ENCODE measurements at regions not wholly inside any gene's neighbourhood (a gene's known extent, or its start where the extent isn't known, plus 50 kb on each side); places are given as distances from the start of the nearest gene placed in this dataset.

- DNase-seq (ENCODE audit: low read depth), result no peak
- H3K4me3 ChIP-seq (ENCODE audit: low read depth, low read length), result no peak overlapping the region
- TF ChIP-seq CTCF (IDR thresholded peaks at IDR 0.05; ENCODE audit: control insufficient read depth, extremely low read depth, insufficient read depth), result no peak
Measured at GRCh38 chr2:129751409-129751808, 228.1 kb upstream of the RAB6C start.

DNA sequence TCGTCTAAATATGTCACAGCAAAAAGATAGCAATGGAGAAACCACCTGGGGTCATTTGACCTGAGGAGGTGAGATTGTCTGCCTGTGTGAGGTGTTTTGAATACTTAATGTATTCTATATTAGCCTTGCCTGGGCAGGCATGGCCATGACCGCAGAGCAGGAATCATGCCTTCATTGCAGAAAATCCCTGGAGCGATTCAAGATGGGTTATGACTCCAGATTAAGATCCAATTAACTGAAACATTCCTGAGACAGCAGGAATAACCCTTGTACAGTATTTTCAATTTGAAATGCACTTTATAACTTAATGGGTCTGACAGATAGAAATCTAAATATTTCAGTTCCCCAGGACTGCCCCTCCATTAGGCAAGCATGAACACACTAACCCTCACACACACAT lies 227.3 kb upstream of the RAB6C start:
- no peak overlapping the region for H3K4me3 ChIP-seq (ENCODE audit: low read depth, low read length)
- TF ChIP-seq CTCF (IDR thresholded peaks at IDR 0.05; ENCODE audit: control insufficient read depth, extremely low read depth, insufficient read depth), result no peak
- DNase-seq (ENCODE audit: low read depth), result no peak

DNA sequence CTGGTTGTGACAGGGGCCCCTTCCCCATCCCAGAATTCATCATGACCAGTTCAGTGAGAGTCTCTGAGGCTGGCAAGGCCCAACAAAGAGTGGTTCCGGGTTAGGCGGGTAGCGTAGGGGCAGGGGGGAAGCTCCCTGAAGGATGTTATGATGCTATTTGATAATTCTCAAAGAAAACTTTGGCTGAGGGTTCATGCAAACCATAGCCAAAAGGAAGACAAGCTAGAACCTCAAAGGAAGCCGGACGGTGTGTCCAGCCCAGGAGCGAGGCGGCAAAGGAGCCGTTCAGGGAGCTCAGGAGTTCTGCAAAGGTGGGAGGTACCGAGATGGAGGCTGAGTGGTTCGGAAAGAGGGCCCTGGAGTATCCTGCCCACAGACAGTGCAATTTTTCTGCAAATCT lies 226.8 kb upstream of the RAB6C start:
- no peak overlapping the region for H3K4me3 ChIP-seq (ENCODE audit: low read depth, low read length)
- DNase-seq (ENCODE audit: low read depth), result no peak
- no peak for TF ChIP-seq CTCF (IDR thresholded peaks at IDR 0.05; ENCODE audit: control insufficient read depth, extremely low read depth, insufficient read depth)

DNA sequence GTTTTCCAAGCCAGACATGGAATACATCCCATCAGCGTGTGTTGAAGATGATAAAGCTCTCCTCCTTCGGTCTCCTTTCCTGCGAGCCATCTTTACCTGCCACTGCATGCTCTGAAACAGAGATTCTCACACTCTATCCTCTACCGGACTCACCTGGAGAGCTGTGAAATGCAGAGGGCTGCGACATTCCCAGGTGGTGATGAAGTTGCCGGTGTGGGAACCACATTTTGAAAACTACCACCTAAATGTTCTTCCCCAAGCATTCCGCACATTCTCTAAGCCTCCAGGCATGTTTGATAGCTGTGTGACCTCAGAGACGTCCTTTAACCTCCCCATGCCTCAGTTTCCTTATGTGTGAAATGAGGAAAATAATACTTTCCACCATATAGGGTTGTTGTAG lies 226.2 kb upstream of the RAB6C start:
- DNase-seq (ENCODE audit: low read depth), result no peak
- TF ChIP-seq CTCF (IDR thresholded peaks at IDR 0.05; ENCODE audit: control insufficient read depth, extremely low read depth, insufficient read depth), result no peak
- H3K4me3 ChIP-seq (ENCODE audit: low read depth, low read length), result no peak overlapping the region

GRCh38 chr2:129754421-129754820 lies 225.0 kb upstream of the RAB6C start:
- no peak overlapping the region for H3K4me3 ChIP-seq (ENCODE audit: low read depth, low read length)
- TF ChIP-seq CTCF (IDR thresholded peaks at IDR 0.05; ENCODE audit: control insufficient read depth, extremely low read depth, insufficient read depth), result no peak
- DNase-seq (ENCODE audit: low read depth), result no peak

DNA sequence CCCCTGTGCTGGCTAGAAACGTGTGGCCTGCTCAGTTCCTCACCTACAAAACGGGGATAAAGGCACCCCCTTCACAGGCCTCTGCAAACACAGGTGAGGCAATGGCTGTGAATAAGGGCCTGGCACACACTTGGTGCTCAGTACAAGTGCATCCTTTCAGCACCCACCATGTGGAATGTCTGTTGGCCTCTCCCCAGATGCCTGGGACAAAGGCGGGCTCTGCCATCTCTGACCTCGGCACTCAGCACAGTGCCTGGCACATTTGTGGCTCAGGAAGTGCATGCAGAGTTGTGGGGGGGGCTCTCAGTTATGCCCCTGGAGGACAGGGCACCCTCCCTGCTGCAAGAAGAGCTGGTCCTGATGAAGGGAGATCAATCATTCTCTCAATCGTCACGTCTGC lies 224.6 kb upstream of the RAB6C start:
- no peak for DNase-seq (ENCODE audit: low read depth)
- no peak overlapping the region for H3K4me3 ChIP-seq (ENCODE audit: low read depth, low read length)
- TF ChIP-seq CTCF (IDR thresholded peaks at IDR 0.05; ENCODE audit: control insufficient read depth, extremely low read depth, insufficient read depth), result no peak

DNA sequence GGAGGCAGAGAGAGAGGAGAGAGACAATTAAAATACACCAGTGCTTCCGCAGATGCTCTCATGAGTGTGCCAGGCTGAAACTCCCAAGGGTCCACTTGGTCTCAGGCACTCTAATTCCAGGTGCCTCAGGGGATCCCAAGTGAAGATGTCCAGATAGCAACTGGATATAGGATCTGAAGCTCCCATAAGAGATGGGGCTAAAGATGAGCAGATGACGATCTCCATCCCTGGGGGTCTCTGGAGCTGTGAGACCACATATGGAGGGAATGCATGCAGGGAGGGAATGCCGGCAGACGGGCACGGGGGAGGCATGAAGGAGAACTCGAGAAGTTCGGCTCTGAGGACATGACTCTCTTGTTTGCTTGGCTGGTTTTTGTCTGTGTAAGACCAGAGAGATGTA lies 223.7 kb upstream of the RAB6C start:
- no peak overlapping the region for H3K4me3 ChIP-seq (ENCODE audit: low read depth, low read length)
- no peak for DNase-seq (ENCODE audit: low read depth)
- no peak for TF ChIP-seq CTCF (IDR thresholded peaks at IDR 0.05; ENCODE audit: control insufficient read depth, extremely low read depth, insufficient read depth)

Data from LNCaP clone FGC (cell line).